ENCODE measurements at regions not wholly inside any gene's neighbourhood (a gene's known extent, or its start where the extent isn't known, plus 50 kb on each side); places are given as distances from the start of the nearest gene placed in this dataset.

DNA sequence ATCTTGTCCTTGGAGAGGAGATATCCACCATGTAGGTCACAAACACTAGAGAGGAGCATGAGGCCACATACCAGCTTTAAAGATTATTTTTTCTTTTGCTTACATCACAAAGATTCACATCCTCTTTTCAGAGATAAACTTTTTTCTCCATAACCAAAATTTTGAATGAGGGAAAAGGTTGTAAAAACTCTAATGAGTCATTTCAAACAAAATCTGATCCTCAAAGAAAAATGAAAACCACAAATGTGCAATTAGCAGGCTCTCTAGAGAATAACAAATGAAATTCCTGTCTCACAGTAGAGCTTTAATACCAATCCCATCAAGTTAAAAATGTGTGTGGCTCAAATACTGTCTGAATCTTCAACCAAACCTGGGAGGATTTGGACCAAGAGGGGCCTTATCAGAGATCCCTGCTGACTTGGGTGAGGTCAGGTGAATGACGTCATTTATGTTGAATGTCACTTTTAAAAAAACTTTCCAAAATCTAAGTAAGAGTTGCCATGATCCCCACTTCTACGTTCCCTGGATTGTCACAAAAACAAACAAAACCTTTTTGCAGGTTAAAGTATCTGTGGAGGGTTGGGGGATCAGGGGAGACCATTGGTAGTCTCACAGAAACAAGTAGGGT lies 261.5 kb upstream of the NPSR1 start:
- H2BK120ac ChIP-seq (replicated peaks; ENCODE audit: low read depth, low read length) = no peak overlapping the region
- no peaks in the 10 kb centered on the region for H3K36me3 ChIP-seq (ENCODE audit: control insufficient read depth in 2 of 4, insufficient read depth in 4 of 4, low read length in 3 of 4)
- H3K9me3 ChIP-seq (ENCODE audit: insufficient read depth in 2 of 2, low read depth in 1 of 2, low read length in 1 of 2) = peaks cover 0 to 3% of the 10 kb centered on the region in 2 experiments; a peak in 1 of 4 replicates
- no peak overlapping the region for H3K9ac ChIP-seq (replicated peaks in 1 of 4; ENCODE audit: extremely low read depth in 1 of 4, low read depth in 3 of 4, low read length in 3 of 4)
- no peaks in the 10 kb centered on the region for H4K20me1 ChIP-seq (replicated peaks in 1 of 2; ENCODE audit: control insufficient read depth in 1 of 2, insufficient read depth in 2 of 2, low read length in 2 of 2)
- CTCF ChIA-PET (ENCODE audit: partially characterized antibody) = interaction anchor here (0.8 to 0.9 kb wide), 2 partner anchors 11 to 278 kb away, joined by 3 read pairs; no protein-coding TSS in a partner anchor
- no peak overlapping the region for H4K8ac ChIP-seq (ENCODE audit: extremely low read depth, insufficient read depth, low read length)
- H3K4me3 ChIP-seq (ENCODE audit: extremely low read depth in 1 of 4, insufficient read depth in 2 of 4, low read depth in 3 of 4, low read length in 4 of 4) = no peak overlapping the region
- no peaks in the 10 kb centered on the region for H3K79me1 ChIP-seq (ENCODE audit: low read depth, low read length)
- no peak overlapping the region for H2AFZ ChIP-seq (ENCODE audit: low read length)
- H3K27ac ChIP-seq (ENCODE audit: low read depth, low read length) = no peak overlapping the region
- H2BK15ac ChIP-seq (ENCODE audit: low read length) = no peak overlapping the region
- no peak overlapping the region for H3K14ac ChIP-seq (ENCODE audit: insufficient read length)
- 89% methylated on average over 2 of the region's 2 CpGs; no CpG with 5 or more reads in 1 of the 2 experiments for WGBS, 2 experiments (ENCODE audit: extremely low coverage in 1 of 2, insufficient coverage in 1 of 2, insufficient read length in 1 of 2, insufficient replicate concordance in 2 of 2, low coverage in 1 of 2, low lambda C conversion rate in 2 of 2, missing lambda C conversion rate in 1 of 2)
- no peak overlapping the region for H3K23ac ChIP-seq (ENCODE audit: insufficient read length)
- no peak overlapping the region for H3K4me2 ChIP-seq (ENCODE audit: insufficient read depth in 1 of 2, low read depth in 2 of 2, low read length in 2 of 2)
- H3K4me1 ChIP-seq (replicated peaks in 1 of 4; ENCODE audit: control insufficient read depth in 3 of 4, insufficient read depth in 4 of 4, low read length in 3 of 4) = peaks cover 0 to 5% (median 1%) of the 10 kb centered on the region in 4 experiments; a peak in 3 of 7 replicates
- H3K18ac ChIP-seq (ENCODE audit: extremely low read depth, low read length) = no peak overlapping the region
- no peak overlapping the region for H3K4ac ChIP-seq (replicated peaks; ENCODE audit: insufficient read length, low read depth, low read length)
- no peak overlapping the region for H4K91ac ChIP-seq (replicated peaks; ENCODE audit: insufficient read length, low read length)
- H3K27me3 ChIP-seq (replicated peaks in 1 of 4; ENCODE audit: control insufficient read depth in 3 of 4, extremely low read depth in 1 of 4, insufficient read depth in 3 of 4, low read length in 3 of 4) = no peaks in the 10 kb centered on the region
- no peaks in the 10 kb centered on the region for H3K23me2 ChIP-seq (ENCODE audit: low read depth, low read length)
- no peak overlapping the region for H2BK20ac ChIP-seq (ENCODE audit: low read length)
- H4K5ac ChIP-seq (ENCODE audit: insufficient read length, low read depth, low read length) = no peak overlapping the region
- no peak for FAIRE-seq
- H2BK12ac ChIP-seq (ENCODE audit: low read depth, low read length) = no peak overlapping the region
- H3K79me2 ChIP-seq (ENCODE audit: control insufficient read depth in 1 of 2, insufficient read depth in 2 of 2, low read length in 2 of 2) = no peaks in the 10 kb centered on the region
- H2BK5ac ChIP-seq (ENCODE audit: low read depth, low read length) = no peak overlapping the region
- no peak overlapping the region for H3K56ac ChIP-seq (replicated peaks; ENCODE audit: insufficient read length, low read depth, low read length)
- no peak for DNase-seq (ENCODE audit: low read depth in 1 of 2, low spot score in 2 of 2)
- POLR2A ChIA-PET (ENCODE audit: partially characterized antibody) = no interaction called here
- TF ChIP-seq, protein P1, sequence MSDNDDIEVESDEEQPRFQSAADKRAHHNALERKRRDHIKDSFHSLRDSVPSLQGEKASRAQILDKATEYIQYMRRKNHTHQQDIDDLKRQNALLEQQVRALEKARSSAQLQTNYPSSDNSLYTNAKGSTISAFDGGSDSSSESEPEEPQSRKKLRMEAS (IDR thresholded peaks at IDR 0.05) = no peak
- TF ChIP-seq GABPA (IDR thresholded peaks at IDR 0.05; ENCODE audit: borderline replicate concordance, insufficient read depth, low read length) (no peak), TAF7 (optimal IDR thresholded peaks at IDR 0.05; ENCODE audit: borderline replicate concordance, low read depth, low read length) (no peak), NRF1 (IDR thresholded peaks at IDR 0.05; ENCODE audit: low read depth, low read length) (no peak), CREB1 (IDR thresholded peaks at IDR 0.05) (no peak), JUND (IDR thresholded peaks at IDR 0.05; ENCODE audit: low read length) (no peak), HDAC6 (IDR thresholded peaks at IDR 0.05; ENCODE audit: low read depth, low read length) (no peak), TEAD4 (IDR thresholded peaks at IDR 0.05; ENCODE audit: low read depth, low read length) (no peak), CHD1 (IDR thresholded peaks at IDR 0.05; ENCODE audit: low read depth, low read length) (no peak), CHD2 (IDR thresholded peaks at IDR 0.05; ENCODE audit: low read length) (no peak), MAFK (IDR thresholded peaks at IDR 0.05; ENCODE audit: low read depth, low read length) (no peak), BRCA1 (IDR thresholded peaks at IDR 0.05; ENCODE audit: low read depth, low read length) (no peak), POU5F1 (IDR thresholded peaks at IDR 0.05; ENCODE audit: low read depth, low read length) (no peak), KDM5A (IDR thresholded peaks at IDR 0.05; ENCODE audit: low read length) (no peak)
- no peak overlapping the region for H2AK5ac ChIP-seq (ENCODE audit: low read depth, low read length)

Data from H1 (cell line).